ENCODE measurements at regions not wholly inside any gene's neighbourhood (a gene's known extent, or its start where the extent isn't known, plus 50 kb on each side); places are given as distances from the start of the nearest gene placed in this dataset.

DNA sequence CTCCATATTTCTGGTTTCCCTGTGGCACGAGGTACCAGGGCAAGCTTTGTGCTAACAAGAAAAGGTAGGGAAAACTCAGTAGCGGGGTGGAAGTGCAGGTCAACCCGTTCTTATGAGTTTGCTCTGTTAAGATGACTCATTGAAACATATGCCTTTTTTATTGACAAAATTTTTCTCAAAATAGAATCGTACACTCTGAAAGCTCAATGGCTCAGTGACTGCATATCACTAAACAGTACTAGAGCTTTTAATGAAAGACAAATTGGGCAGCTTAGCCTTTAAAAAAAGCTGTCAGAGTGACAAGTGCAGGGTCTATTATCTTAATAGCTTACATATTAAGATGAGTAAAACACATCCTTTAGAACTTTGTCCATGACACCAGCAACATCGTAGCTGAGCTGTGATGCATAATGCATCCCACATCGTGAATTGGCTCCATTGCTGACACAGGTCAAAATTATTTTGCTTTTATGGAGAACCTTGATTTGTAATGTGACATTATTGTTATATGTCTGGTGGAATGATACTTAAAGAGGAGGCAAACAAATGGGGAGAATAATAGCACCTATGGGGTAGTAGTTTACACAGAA lies 264.4 kb downstream of the ETV1 start:
- TF ChIP-seq, protein P1, sequence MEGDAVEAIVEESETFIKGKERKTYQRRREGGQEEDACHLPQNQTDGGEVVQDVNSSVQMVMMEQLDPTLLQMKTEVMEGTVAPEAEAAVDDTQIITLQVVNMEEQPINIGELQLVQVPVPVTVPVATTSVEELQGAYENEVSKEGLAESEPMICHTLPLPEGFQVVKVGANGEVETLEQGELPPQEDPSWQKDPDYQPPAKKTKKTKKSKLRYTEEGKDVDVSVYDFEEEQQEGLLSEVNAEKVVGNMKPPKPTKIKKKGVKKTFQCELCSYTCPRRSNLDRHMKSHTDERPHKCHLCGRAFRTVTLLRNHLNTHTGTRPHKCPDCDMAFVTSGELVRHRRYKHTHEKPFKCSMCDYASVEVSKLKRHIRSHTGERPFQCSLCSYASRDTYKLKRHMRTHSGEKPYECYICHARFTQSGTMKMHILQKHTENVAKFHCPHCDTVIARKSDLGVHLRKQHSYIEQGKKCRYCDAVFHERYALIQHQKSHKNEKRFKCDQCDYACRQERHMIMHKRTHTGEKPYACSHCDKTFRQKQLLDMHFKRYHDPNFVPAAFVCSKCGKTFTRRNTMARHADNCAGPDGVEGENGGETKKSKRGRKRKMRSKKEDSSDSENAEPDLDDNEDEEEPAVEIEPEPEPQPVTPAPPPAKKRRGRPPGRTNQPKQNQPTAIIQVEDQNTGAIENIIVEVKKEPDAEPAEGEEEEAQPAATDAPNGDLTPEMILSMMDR (conservative IDR thresholded peaks at IDR 0.05; ENCODE audit: low read depth, low read length), result no peak
- no peak for TF ChIP-seq EZH2 (IDR thresholded peaks at IDR 0.05; ENCODE audit: borderline replicate concordance, low read depth, low read length, poor library complexity, severe bottlenecking)
